Effector CD8-positive, alpha-beta T cell (primary cell): ENCODE measurements at regions not wholly inside any gene's neighbourhood (a gene's known extent, or its start where the extent isn't known, plus 50 kb on each side); places are given as distances from the start of the nearest gene placed in this dataset.

Experiments used
- DNase-seq: peaks from one replicate; lab custom pipeline; 2025; lab: John Stamatoyannopoulos, UW

GRCh38 chr4:17174751-17175150 is 276.3 kb upstream of the LDB2 start:
- DNase-seq, result no peak

GRCh38 chr4:17173300-17173699 is 274.9 kb upstream of the LDB2 start:
- no peak for DNase-seq

- no peak for DNase-seq
These were observed 271.7 kb upstream of the LDB2 start for GRCh38 chr4:17170131-17170530.

GRCh38 chr4:17169699-17170098 is 271.3 kb upstream of the LDB2 start:
- no peak for DNase-seq

- no peak for DNase-seq
These were observed 270.1 kb upstream of the LDB2 start for GRCh38 chr4:17168571-17168970.

- no peak for DNase-seq
These were observed 268.5 kb upstream of the LDB2 start for GRCh38 chr4:17166954-17167353.

GRCh38 chr4:17165286-17165685 is 266.8 kb upstream of the LDB2 start:
- DNase-seq, result no peak

GRCh38 chr4:17164666-17165065 is 266.2 kb upstream of the LDB2 start:
- no peak for DNase-seq

GRCh38 chr4:17163156-17163771 is 264.8 kb upstream of the LDB2 start:
- no peak for DNase-seq

- no peak for DNase-seq
These were observed 258.9 kb upstream of the LDB2 start for GRCh38 chr4:17157304-17157703.

GRCh38 chr4:17155486-17155885 is 257.0 kb upstream of the LDB2 start:
- no peak for DNase-seq

GRCh38 chr4:17153572-17153971 is 255.1 kb upstream of the LDB2 start:
- DNase-seq, result no peak

- DNase-seq, result no peak
These were observed 254.6 kb upstream of the LDB2 start for GRCh38 chr4:17152941-17153540.

- DNase-seq, result no peak
These were observed 243.8 kb upstream of the LDB2 start for GRCh38 chr4:17142232-17142711.

- no peak for DNase-seq
These were observed 240.4 kb upstream of the LDB2 start for GRCh38 chr4:17138847-17139246.

- DNase-seq, result no peak
These were observed 236.1 kb upstream of the LDB2 start for GRCh38 chr4:17134565-17134964.

- DNase-seq, result no peak
These were observed 235.7 kb upstream of the LDB2 start for GRCh38 chr4:17134100-17134499.

GRCh38 chr4:17132226-17132625 is 233.8 kb upstream of the LDB2 start:
- DNase-seq, result no peak

- DNase-seq, result no peak
These were observed 229.8 kb upstream of the LDB2 start for GRCh38 chr4:17128268-17128667.

- DNase-seq, result no peak
These were observed 228.0 kb upstream of the LDB2 start for GRCh38 chr4:17126321-17126966.

- no peak for DNase-seq
These were observed 226.3 kb upstream of the LDB2 start for GRCh38 chr4:17124767-17125166.

GRCh38 chr4:17120761-17121160 is 222.3 kb upstream of the LDB2 start:
- DNase-seq, result no peak

- no peak for DNase-seq
These were observed 219.3 kb upstream of the LDB2 start for GRCh38 chr4:17117746-17118145.
